Esophagus muscularis mucosa (tissue), 3 donors: ENCODE measurements at regions not wholly inside any gene's neighbourhood (a gene's known extent, or its start where the extent isn't known, plus 50 kb on each side); places are given as distances from the start of the nearest gene placed in this dataset.

Experiments used
- CTCF ChIP-seq, 3 experiments: fragments of 200-600 bp in 2 of 3; fragments of 450-650 bp in 1 of 3; sonication (generic) in 2 of 3; IDR thresholded peaks; one replicate each; pipeline ENCODE4 v1.5.1; 2017 to 2019; ENCODE audit warnings: antibody characterized with exemption in 3 of 3, mild to moderate bottlenecking in 2 of 3, moderate library complexity in 1 of 3
- POLR2A ChIP-seq: fragments of 450-650 bp; IDR thresholded peaks from one replicate; pipeline ENCODE4 v1.6.1; 2017; ENCODE audit warnings: antibody characterized with exemption, moderate library complexity, mild to moderate bottlenecking, low read depth

- TF ChIP-seq CTCF (IDR thresholded peaks at IDR 0.05) (no peak), POLR2A (no peak)
These were observed 178.3 kb upstream of the KLHL29 start for GRCh38 chr2:23206650-23207049.
